Ramos (cell line): ENCODE measurements at regions not wholly inside any gene's neighbourhood (a gene's known extent, or its start where the extent isn't known, plus 50 kb on each side); places are given as distances from the start of the nearest gene placed in this dataset.

Experiments used
- in situ Hi-C: fragments of 300-500 bp; cut with MboI; formaldehyde crosslinking; loops from one replicate; pipeline ENCODE4 v1.14.3; 2022; ENCODE audit warnings: low sequenced_read_pairs; ENCODE audit not compliant: unreplicated experiment

DNA sequence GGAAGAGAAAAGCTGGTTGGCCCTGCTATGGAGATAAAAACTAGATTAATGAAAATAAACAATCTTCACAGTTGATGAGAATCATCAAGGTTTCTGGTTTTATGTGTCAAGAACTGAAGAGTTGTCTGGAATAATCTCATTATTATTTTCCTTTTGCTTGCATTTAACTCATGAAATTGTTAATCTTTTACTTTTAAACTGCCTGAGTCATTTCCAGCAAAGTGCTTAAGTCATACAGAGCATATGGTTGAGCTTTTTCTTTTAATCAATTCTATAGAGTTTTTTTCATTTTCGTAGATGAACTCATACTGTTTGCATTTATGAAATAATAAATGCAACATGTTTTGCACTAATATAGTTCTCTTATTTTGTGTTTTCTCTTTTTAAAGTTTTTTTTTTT lies 747.9 kb downstream of the NXPH1 start:
- in situ Hi-C loops, result no loop called here

DNA sequence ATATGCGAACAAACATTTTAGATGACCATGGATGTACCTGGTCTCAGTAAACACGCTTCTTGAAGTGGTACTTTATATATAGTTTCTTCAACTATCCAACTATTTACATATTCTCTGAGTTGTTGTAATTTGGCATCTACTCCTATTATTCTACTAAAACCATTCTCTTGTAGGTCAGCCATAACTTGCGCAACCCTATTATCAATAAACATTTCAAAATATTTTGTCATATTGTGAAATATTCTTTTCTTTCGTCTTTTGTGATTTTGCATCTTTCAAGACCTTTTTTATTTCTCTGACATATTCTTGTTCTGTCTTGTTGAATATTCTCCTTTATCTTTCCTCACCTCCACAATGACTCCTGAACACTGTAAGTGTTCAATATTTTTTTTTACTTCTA lies 753.3 kb downstream of the NXPH1 start:
- in situ Hi-C loops, result no loop called here

DNA sequence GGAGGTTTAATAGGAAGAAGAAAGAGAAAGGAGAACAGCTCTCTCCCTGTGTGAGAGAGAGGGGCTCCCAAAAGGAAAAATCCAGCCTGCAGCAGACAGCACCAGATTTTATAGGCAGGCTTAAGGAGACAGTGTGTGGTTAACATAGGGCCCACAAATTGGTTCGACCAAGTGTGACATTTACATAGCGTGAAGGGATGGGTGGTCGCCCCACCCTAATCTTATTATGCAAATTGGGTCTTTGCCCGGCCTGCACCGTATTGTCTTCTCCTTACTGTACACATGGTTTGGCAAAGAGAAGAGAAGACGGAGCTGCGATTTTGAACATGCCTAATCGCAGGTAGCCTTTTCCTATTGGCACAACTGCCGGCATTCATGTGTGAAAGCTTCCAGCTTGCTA lies 756.3 kb downstream of the NXPH1 start:
- in situ Hi-C loops, result no loop called here

- in situ Hi-C loops, result no loop called here
These were observed 759.6 kb downstream of the NXPH1 start for GRCh38 chr7:9192969-9193368.

GRCh38 chr7:9200626-9201025 lies 767.2 kb downstream of the NXPH1 start:
- in situ Hi-C loops, result no loop called here

DNA sequence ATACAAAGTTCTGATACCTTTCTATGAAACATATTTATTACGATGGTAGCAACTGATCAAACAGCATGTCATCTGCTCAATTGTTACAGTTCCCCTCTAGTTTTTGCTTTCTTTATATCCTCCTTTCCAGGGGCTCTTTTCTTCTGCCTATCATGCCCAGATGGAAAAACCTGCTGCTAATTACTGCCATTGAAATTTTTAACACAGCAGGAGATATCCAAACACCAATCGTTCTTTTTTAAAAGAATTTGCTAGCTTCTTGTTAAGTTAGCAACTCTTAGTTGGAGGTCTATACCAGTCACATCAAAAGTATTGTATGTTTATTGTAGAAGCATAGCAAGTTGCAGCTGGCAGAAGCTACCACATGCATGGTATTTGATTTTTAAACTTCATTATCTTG lies 768.5 kb downstream of the NXPH1 start:
- in situ Hi-C loops, result no loop called here

GRCh38 chr7:9204571-9204970 lies 771.2 kb downstream of the NXPH1 start:
- in situ Hi-C loops, result no loop called here

- in situ Hi-C loops, result no loop called here
These were observed 776.7 kb downstream of the NXPH1 start for GRCh38 chr7:9210114-9210513.

- in situ Hi-C loops, result no loop called here
These were observed 783.8 kb downstream of the NXPH1 start for GRCh38 chr7:9217204-9217603.

- in situ Hi-C loops, result no loop called here
These were observed 793.1 kb downstream of the NXPH1 start for GRCh38 chr7:9226500-9226899.

DNA sequence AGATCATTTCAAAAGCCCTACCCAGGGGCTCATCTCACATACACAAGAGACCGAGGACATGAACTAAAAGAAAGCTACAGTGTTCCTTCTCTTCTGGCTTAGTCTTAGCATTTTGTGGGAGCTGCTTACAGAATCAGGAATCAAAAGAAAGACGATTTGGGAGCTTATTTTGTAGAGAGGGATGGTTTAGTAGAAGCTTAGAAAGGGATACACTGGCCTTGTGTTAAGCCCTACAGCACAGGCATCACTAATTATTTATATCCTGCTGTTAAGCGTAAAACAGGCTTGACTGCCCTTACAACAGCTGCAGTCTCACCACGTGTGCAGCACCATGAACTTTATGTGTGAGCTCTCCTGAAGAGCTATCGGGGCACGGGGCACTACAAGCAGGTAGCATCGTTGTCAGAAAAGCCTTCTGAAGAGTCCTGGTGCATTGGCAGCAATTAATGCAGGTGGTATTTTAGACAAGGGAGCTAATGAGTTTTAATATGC lies 798.3 kb downstream of the NXPH1 start:
- in situ Hi-C loops, result no loop called here

GRCh38 chr7:9240001-9240400 lies 806.6 kb downstream of the NXPH1 start:
- in situ Hi-C loops, result no loop called here

DNA sequence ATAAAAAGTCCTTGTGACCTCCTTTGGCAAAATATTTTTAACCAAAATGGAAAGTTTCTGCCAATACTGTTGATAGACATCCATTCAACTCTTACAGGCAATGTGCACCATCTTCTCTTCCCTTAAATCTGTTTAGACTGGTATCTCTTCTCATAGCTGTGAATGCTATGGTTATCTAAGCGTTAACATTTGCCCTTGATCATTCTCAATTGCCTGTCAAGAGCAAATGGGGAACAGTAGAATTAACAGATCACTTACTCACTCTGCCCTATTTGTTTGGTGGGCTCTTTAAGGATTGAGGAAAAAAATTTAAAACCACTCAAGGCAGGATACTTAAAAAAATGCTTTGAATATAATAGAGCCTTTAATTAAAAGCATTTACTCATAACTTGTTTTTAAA lies 808.4 kb downstream of the NXPH1 start:
- in situ Hi-C loops, result no loop called here

DNA sequence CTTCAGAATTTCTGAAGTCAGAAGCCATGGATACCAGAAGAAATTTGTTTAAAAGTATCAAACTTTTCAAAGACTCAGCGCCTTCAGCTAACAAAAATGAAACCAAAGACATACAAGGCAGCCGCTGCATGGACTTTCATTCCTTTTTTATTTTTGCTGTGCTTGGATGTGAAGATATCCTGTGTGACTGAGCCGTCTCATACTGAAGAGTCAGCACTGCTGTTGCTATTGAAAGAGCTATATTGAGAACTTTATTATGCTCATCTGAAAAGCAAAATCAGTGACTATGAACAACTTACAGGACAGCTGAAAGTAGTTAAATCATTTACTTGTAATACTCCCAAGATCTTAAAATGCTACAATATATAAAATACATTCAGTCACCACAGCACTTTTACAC lies 809.2 kb downstream of the NXPH1 start:
- in situ Hi-C loops, result no loop called here

- in situ Hi-C loops, result no loop called here
These were observed 817.5 kb downstream of the NXPH1 start for GRCh38 chr7:9250876-9251275.

- in situ Hi-C loops, result no loop called here
These were observed 831.0 kb downstream of the NXPH1 start for GRCh38 chr7:9264395-9264794.

GRCh38 chr7:9280088-9280487 lies 846.7 kb downstream of the NXPH1 start:
- in situ Hi-C loops, result no loop called here

- in situ Hi-C loops, result no loop called here
These were observed 849.8 kb downstream of the NXPH1 start for GRCh38 chr7:9283246-9283645.

DNA sequence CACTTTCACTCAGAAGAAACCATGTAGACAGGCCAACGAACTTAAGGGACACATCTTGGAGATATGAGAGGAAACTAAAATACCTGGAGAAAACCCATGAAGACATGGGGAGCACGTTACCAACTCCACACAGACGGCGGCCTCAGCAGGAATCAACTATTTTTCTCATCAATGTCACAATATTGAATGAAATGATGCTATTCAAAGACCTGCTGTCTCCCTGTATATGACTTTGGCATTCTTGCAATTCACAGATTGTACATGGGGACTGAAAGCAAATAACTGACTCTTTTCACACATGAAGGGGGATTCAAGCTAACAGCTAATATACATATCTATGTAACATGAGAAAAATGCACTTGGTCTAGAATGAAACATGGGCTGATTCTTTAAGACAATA lies 869.0 kb downstream of the NXPH1 start:
- in situ Hi-C loops, result no loop called here

DNA sequence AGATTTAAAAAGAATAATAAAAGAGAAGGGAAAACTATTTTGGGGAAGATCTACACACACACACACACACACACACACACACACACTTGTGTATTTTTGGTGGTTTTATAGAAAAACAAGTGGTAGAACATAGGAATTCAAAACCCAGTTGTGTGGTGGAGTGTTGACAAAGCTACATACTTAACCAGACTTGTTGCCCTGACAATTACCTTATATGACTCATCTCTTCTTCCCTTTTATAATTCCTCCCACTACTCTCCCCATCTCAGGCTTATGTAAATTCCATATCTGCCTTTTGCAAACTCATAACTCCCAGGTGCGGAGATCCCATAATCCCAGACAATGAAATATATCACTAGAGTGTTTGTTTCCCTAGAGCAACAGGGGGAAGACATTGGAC lies 873.7 kb downstream of the NXPH1 start:
- in situ Hi-C loops, result no loop called here

- in situ Hi-C loops, result no loop called here
These were observed 891.1 kb downstream of the NXPH1 start for GRCh38 chr7:9324513-9324912.

- in situ Hi-C loops, result no loop called here
These were observed 894.9 kb downstream of the NXPH1 start for GRCh38 chr7:9328296-9328695.

- in situ Hi-C loops, result no loop called here
These were observed 916.2 kb downstream of the NXPH1 start for GRCh38 chr7:9349625-9350024.
